Esophagus muscularis mucosa (tissue), 4 donors: ENCODE measurements at regions not wholly inside any gene's neighbourhood (a gene's known extent, or its start where the extent isn't known, plus 50 kb on each side); places are given as distances from the start of the nearest gene placed in this dataset.

Source experiments
- EP300 ChIP-seq: sonication (generic); formaldehyde crosslinking; IDR thresholded peaks from one replicate; pipeline ENCODE4 v1.6.1; 2017; ENCODE audit warnings: antibody characterized with exemption
- POLR2A ChIP-seq: fragments of 450-650 bp; IDR thresholded peaks from one replicate; pipeline ENCODE4 v1.6.1; 2017; ENCODE audit warnings: antibody characterized with exemption, moderate library complexity, mild to moderate bottlenecking, low read depth
- TF ChIP-seq, protein P1 (sequence below), 3 experiments: fragments of 200-600 bp in 2 of 3; fragments of 450-650 bp in 1 of 3; sonication (generic) in 2 of 3; IDR thresholded peaks; one replicate each; pipeline ENCODE4 v1.5.1; 2017 to 2019; ENCODE audit warnings: antibody characterized with exemption in 3 of 3, mild to moderate bottlenecking in 2 of 3, moderate library complexity in 1 of 3

DNA sequence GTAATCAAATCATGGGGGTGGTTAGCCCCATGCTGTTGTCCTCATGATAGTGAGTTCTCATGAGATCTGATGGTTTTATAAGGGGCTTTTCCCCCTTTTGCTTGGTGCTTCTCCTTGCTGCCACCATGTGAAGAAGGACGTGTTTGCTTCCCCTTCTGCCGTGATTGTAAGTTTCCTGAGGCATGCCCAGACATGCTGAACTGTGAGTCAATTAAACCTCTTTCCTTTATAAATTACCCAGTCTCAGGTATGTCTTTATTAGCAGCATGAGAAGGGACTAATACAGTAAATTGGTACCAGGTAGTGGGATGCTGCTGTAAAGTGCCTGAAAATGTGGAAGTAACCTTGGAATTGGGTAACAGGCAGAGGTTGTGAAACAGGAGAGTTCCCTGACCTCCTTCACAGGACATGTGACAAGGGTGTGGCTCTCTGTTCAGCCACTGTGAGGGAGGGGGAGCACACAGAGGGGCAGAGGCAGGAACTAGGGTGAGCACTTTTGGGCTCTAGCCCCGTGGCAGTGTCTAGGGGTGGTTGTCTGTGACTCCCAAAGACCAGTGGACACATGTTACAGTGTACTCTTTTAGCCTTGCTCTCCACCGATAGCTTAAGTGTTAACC lies 105.3 kb downstream of the BACH1 start:
- TF ChIP-seq, protein P1, sequence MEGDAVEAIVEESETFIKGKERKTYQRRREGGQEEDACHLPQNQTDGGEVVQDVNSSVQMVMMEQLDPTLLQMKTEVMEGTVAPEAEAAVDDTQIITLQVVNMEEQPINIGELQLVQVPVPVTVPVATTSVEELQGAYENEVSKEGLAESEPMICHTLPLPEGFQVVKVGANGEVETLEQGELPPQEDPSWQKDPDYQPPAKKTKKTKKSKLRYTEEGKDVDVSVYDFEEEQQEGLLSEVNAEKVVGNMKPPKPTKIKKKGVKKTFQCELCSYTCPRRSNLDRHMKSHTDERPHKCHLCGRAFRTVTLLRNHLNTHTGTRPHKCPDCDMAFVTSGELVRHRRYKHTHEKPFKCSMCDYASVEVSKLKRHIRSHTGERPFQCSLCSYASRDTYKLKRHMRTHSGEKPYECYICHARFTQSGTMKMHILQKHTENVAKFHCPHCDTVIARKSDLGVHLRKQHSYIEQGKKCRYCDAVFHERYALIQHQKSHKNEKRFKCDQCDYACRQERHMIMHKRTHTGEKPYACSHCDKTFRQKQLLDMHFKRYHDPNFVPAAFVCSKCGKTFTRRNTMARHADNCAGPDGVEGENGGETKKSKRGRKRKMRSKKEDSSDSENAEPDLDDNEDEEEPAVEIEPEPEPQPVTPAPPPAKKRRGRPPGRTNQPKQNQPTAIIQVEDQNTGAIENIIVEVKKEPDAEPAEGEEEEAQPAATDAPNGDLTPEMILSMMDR (IDR thresholded peaks at IDR 0.05), result no peak
- TF ChIP-seq POLR2A (no peak), EP300 (no peak)
